DMS79 (cell line): ENCODE measurements at regions not wholly inside any gene's neighbourhood (a gene's known extent, or its start where the extent isn't known, plus 50 kb on each side); places are given as distances from the start of the nearest gene placed in this dataset.

ENCODE experiments used
- DNase-seq: peaks from one replicate; lab custom pipeline; 2025; lab: John Stamatoyannopoulos, UW

DNA sequence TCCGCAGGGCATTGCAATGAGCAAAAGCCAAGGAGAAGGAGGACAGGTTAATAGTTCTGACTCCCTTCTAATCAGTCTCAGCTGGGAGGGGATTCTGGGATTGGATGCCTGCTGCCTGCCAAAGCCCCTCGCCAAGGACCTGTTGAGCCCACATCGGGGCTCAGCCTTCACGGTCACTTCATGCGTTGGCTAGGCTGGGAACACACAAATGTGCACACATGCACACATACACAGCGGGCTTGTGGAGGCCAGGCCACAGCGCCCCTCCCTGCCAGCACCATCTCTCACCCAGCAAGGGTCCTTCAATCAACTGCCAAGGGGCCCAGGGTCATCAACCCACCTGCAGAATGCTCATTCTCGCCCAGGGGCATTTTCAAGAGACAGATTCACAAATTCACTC, 113.9 kb downstream of the C5orf15 start:
- no peak for DNase-seq

DNA sequence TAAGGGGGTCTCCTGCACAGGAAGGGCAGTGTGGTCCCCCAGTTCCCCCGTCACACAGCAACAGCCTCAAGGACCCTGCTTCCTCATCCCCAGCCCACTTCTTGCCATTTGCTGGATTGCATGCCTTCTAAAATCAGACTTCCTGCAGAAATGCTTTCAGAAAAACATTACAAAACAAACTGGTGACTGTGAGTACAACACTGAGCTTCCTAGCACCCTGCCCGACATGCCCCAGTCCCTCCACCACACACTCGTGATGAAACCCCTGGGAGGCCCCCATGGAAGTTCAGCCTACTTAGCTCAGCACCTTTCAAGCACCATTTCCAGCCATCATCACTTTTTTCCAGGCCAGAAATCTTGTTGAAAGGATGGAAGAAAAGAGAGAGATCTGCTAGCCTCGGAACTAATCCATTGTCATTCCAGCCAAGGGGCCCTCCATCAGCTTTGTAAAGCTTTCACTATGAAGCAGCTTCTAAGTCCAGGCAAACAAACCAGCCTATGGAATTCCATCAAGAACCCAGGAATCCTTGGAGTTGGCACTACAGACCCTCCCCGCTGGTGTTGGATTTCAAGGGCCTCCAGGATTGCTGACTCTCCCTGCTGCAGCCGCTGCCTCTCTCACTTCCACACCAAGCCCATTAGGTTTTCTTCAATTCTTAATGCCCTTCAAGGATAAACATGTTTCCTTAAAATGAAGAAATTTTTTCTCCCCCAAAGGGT, 114.6 kb downstream of the C5orf15 start:
- DNase-seq, result no peak

DNA sequence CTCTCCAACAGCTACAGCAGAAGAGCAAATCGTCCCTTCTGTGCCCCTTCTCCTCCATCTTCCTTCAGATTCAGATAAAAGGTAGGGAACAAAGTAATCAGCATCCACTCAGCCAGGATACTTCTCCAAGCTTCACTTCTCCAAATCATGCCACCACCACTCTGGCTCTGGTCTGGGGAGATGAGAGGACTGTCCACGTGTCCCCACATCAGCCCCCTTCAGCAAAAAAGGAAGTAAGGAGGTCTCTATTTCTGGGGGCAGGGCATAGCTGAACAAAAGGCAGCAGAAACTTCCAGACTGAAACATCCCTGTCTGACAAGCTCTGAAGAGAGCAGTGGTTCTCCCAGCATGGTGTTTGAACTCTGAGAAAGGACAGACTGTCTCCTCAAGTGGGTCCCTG, 116.9 kb downstream of the C5orf15 start:
- no peak for DNase-seq

DNA sequence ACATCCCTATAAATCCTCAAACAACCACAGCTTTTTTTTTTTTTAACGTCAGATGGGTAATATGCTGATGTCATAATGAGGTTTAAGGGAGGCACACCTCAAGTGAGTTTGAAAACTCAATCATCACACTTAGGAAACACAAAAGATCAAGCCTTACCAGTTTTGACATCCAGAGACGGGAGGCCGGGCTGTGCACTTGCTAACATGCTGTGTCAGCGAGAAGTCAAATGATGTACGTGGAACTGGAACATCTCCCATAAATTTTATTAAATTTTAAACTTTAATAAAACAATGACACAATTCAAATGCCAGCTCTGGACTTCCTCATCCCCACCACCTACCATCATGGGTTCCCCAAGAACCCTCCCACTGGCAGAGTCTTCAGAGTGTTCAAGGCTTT, 117.6 kb downstream of the C5orf15 start:
- DNase-seq, result no peak

DNA sequence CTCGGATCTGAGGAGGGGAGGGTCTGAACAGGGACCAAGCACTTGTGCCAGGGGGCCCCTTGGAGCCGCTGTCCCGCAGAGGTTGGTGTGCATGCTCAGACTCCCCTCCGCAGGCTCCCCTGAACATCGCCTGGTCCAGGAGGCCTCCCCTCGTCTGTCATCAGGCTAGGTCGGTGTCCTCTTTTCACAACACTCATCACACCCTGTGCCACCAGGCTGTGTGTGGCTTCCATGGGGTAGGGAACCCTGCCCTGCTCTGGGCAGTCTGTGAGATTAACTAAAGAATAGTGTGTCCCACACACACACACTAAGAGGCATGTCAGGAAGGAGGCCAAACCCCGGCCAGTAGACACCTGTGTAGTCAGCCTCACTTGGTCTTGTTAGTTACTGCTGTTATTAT, 119.3 kb downstream of the C5orf15 start:
- DNase-seq, result no peak

DNA sequence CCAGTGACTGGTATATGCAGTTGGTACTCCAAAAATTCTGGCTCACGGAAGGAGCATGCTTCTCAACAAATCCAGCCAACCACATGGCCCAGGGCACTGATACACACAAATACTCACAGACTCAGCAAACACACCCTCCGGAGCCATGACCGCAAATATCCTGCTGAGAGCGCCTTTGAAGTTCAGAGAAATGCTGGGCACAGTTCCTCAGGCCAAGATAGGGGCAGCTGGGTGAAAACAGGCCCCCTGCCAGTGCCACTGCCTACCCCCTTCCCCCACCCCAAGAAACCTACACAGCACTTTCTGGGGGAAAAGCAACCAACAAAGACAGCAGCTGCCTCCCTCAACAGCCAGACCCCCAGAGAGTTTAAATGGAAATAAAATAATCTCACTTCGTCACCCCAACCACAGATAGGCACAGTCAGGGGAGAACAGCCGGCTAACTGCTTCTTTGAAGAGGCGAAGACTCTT, 120.0 kb downstream of the C5orf15 start:
- peak; percentile 14 for DNase-seq

DNA sequence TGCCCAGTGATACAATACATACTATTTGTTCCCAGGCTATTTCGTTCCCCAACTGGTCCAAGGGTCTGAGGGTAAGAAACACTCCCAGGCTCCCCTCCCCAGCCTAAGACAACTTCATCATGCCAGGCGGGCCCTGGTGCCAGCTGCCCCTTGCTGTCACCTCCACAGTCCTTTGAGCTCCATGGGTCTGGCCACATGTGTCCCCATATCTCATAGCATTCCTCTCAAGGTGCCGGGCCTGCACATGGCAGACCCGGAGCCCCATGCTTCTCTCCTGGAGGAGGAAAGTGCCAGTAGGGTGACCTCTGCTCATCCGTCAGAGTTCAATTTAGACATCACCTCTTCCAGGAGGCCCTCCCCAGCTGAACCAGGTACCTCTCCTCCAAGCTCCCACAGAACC, 120.5 kb downstream of the C5orf15 start:
- no peak for DNase-seq

DNA sequence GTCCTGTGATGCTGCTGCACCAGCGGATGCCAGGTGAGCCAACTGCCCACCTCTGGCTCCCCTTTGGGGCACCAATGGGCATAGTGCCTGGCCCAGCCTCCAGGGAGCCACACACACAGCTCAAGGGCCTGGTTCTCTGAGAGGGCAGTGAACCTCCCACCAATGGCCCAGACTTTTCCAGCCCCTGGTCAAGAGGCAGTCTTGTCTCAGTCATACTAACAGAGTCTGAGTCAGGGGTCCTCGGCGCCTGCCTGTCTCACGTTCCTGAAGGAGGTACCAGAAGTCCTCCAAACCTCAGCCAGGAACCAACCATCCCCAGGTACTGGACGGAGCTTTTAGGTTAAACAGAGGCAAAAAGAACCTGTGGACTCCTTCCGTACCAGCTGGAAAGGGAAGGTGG, 121.1 kb downstream of the C5orf15 start:
- no peak for DNase-seq

DNA sequence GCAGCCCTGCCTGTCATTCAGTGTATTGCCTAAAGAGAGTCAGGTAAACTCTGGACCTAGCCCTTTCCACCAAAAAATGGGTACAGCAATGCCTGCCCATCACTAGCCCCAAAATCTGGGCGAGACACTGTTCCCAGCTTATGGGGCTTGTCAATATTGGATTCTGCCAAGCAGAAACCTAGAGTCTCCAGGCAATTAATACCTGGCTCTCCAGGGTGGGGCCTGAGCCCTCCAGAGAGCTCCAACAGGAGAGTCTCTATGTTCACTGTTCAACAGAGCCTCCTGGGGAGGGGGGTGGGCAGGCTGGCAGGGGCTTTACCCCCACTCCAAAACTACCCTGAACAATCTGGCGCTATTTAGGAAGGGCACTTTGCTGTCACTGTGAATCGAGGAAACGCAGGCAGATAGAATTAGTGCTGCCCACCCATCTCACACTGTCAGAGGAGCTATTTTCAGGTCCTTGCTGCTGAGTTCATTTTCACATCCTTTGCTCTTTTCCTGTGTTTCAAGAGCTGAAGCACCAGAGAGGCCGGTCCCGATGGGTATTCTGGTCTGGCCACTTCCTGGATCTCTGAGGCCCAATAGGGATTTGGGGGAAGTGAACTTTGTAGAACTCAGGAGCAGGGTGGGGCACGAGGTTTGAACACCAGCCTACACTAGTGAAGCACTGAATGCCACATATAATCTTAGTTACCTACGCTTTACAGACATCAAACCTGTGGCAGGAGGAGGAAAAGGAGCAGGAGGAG, 121.8 kb downstream of the C5orf15 start:
- DNase-seq, result no peak

DNA sequence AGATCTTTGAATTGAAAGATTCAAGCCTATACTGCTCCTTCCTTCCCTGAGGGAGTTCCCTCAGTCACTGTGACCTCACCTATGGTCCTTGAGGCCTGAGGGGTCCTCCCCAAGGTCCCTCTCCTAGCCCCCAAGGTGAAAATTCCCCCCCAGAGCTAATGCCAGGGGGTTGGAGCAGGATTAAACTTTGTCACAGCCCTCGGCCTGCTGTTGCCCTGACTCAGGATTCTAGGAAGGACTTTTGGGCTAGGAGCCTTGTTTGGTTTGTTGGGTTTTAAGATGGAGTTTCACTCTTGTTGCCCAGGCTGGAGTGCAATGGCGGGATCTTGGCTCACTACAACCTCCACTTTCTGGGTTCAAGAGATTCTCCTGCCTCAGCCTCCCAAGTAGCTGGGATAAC, 123.2 kb downstream of the C5orf15 start:
- DNase-seq, result no peak

DNA sequence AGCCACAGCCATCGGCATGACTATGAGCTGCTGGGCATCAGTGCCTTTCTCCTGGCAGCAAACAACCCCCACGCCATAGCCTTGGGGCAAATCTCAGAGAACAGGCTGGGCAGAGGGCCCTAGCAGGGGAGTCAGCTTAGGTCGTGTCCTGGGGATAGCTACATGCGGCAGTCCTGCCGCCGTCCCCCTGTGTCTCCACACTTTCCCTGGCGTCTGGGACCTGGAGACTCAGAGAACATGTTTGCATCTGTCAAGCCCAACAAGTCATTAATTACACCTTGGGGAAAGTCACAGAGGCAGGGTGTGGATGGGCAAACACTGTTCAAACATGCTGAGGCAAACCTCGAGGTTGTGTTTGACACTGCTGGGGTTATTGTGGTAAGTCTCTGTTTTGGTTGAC, 123.6 kb downstream of the C5orf15 start:
- DNase-seq, result no peak

DNA sequence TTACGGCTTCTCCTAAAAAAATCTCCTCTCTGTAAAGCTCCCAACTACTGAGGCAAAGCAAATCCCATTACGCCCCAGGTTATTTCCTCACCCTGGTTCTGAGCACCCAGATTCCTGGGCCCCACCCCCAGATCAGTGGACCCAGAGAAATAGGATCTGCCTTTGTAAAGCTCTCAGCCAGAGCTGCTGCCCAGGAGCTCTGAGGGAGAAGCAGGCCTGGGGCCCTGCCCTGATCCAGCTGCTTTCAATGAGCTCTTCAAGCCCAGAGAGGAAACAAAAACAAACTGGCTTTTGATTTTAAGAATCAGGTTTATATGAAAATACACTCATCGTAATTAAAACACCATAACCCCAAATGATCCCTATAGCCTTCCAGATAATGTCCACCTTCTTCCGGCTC, 124.5 kb downstream of the C5orf15 start:
- no peak for DNase-seq

DNA sequence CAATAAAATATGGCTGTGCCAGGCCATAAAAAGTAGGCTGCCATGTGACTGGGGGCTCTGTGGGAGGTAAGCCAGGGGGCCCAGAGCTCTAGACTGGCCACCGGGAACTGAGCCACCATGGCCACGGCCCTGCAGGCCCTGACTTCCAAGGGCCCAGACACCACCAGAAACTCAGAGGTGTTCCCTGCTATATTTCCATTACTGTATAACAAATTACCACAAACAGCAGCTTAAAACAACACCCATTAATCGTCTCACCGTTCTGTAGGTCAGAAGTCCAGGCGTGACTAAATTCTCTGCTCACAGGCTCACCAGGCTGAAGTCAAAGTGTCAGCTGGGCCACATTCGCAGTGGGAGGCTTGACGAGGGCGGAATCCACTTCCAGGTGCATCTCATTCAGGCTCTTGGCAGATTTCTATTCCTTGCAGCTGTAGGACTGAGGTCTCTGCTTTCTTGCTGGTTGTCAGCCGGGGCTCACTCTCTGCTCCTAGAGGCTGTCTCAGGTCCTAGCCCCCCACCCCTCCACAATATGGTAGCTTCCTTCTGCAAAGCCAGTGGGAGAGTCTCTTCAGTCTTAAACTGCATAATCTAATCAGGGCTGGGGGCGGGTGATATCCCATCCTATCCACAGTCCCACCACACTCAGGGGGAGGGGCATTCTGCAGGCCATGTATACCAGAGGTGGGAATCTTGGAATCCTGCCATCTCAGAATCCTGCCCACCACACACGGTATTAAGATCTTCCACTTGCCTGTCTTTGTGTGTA, 125.4 kb downstream of the C5orf15 start:
- DNase-seq, result no peak

DNA sequence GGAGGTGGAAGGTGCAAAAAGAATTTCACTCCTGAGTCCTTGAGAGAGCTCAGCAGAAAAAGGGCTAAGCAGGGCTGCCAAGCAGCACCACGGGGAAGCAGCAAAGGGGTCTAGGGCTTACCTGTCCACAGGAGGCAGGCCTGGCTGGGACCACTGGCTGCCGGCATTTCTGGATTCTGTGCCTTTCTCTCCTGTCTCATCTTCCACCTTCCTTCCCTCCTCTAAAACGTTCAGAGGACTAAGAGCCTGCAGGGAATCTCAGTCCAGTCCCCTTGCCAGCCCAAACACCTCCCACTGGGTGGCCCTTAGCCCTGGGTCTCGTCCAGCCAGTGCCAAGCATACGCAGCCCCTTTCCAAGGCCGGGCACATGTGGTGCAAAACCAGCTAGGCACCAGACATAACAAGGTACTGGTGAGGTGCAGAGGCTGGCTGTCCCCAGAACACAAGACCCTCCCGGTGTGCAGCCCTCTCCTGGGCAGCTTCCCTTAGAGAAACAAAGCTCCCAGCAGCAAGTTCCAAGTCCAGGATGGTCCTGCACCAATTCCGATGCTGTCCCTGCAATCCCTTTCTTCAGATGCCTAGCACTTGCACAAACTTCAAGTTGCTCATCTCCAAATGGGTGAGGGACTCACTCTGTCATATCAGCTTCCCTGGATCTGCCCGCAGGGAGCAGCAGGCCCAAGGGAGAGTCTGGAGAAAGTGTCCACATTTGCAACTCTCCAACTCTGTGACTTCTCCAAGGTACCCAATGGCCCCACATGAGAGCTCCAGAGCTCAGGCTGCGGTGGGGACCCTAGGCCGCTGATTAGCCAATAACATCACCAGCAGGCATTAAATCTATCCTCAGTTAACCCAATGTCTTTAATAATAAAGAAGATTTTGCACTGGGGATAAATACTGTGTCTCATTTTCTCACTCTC, 126.3 kb downstream of the C5orf15 start:
- no peak for DNase-seq

DNA sequence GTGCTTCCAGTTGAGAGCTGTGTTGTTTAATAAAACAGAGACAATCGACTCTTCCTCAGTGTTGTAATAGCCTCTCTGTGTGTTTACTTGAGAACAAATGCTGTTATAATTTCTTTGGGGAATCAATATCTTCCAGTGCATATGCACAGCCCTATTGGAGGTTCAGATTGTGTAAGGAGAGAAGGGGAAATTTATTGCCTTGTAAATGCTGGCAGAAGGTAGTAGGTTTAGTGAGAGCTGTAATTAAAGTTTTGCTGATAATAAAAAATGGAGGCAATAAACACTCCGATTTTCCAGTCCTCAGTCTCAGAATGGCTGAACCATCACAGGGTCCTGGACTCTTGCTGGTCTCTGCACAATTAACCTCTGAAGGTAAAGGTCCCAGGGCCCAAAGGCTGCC, 128.3 kb downstream of the C5orf15 start:
- DNase-seq, result no peak

DNA sequence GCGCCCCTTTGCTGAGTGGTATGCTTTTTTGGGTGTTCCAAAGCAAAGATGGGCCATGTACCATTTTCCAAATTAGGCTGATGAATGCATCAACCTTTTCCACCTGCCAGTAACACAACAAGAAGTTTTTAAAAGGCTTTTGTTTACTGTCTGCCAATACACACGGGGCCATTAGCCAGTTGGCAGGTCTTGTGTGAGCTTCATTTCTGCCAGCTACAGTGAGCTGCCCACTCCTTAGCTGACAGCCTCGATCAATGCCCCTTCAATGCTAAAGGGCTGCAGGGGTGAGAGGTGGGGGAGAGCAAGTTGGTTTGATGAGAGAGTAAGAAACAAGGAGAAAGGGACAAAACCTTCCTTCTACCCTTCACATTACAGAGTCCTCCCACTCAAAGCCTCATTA, 128.7 kb downstream of the C5orf15 start:
- DNase-seq, result peak; percentile 48

DNA sequence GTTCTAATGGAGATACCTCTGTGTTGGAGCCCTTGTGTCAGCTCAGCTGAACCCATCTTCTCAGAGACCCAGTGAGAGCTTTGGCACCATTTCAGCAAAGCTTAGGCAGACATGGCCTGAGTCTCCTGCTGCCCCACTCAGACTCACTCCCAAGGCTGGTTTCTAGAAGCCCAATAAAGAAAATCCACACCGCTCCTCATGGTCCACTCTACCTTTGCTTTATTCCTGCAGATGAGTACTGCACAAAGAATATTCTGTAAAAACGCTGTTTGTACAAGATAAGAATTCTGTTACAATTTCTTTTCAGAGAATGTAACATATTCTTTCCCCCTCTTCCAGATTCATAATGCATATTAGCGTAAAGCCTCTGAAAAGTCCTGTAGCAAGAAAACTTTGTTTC, 129.3 kb downstream of the C5orf15 start:
- DNase-seq, result no peak

DNA sequence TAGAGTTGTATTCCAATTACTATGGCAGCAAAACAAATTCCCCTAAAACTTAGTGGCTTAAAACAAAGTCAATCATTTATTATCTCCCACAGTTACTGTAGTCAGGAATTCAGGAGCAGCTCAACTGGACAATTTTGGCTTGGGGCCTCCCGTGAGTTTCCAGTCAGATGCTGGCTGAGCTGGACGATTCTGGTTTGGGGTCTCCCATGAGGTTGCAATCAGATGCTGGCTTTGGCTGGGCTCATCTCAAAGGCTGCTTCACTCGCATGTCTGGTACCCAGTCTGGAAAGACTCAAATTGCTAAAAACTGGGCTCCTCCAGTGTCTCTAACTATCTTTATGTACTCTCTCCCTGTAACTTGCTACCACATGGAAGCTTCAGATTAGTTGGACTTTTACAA, 130.1 kb downstream of the C5orf15 start:
- DNase-seq, result no peak

DNA sequence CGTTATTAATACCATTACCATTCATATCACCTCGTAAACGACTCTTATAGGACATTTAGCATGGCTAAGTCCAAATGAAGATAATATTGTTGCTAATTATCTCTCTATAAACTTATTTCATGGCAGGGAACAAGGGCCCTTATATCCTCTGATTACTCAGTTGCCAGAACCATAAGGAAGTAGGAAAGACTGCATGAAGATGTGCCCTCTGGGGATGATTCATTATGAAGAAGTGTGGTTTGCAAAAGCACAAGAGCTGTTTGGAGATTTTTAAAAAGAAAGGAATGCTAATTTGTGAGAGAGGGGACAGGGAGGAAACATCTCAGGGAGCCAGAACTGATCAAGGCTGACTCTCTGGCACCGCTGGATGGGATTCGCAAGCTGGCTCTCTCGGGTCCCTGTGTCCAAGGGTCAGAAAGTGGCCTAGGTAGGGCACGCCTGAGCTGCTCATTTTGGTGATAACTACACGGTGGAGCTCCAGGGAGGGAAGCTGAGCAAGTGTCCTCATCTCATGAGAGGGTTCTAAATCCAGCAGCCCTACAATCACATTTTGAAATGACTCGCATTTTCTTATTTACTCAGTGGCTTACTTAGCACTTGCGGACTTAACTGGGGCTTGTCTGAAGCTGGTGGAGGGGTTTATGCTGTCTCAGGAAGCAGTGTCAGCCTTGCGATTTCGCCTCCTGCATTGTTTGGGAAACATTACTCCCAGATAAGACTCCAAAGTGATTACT, 136.8 kb downstream of the C5orf15 start:
- DNase-seq, result no peak

DNA sequence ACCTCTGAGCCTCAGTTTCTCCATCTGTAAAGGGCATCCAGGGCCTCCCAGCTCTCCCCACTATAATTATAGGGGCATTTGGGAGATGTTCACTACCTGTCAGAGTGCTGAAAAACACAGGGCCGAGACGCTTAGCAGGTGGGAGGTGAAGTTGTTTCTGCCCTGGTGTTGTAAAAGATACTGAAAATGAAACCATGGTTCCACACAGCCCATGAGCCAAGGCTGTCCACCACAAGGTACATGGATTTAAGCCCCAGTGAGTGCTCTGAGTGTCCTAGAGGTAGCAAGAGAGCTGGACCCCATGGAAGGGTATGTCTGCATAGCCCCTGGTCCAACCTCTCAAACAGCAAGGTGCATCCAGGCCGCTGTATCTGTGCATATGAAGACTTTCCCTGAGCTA, 137.5 kb downstream of the C5orf15 start:
- DNase-seq, result no peak

DNA sequence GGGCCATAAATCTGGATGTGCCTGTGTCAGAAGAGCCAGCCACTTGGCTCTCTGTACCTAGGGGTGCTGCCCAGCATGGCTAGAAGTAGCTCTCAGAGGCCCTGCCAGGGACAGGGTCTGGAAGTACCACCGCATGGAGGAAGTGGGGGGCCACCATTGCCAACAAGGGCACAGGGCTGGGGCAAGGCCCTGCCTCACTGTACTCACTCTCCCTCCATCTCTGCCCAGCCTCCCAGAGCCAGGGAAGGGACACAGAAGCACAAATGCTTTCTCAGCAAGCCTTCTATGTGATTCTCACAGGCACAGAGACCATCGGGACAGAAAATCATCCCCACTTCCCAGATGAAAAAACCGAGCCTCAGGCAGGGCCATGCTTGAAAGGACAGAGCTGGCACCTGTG, 138.1 kb downstream of the C5orf15 start:
- no peak for DNase-seq
